CD4-positive, CD25-positive, alpha-beta regulatory T cell (primary cell): ENCODE measurements at regions not wholly inside any gene's neighbourhood (a gene's known extent, or its start where the extent isn't known, plus 50 kb on each side); places are given as distances from the start of the nearest gene placed in this dataset.
"Not testable (repeated sequence)": the region's sequence is repeated elsewhere in the genome, so short reads cannot be mapped to it uniquely, and the experiment has no call there.

Source experiments
- ATAC-seq, 2 donors: fragments of 150-1000 bp; cut with Tn5 transposase; one replicate each; pipeline ENCODE4 v1.10.0; 2021; ENCODE audit warnings: low read depth in 2 of 2, moderate number of reproducible peaks in 2 of 2, moderate library complexity in 1 of 2
- DNase-seq, 3 donors: peaks; one replicate each; pipeline versions ENCODE4 v3.0.0 to v3.0.0-alpha.2; 2012 to 2022; ENCODE audit warnings: mixed read lengths in 1 of 3
- H3K27ac ChIP-seq: one replicate; pipeline ENCODE4 v1.7.0; 2013; ENCODE audit warnings: mild to moderate bottlenecking, low read length; ENCODE audit not compliant: insufficient read depth, poor library complexity, severe bottlenecking
- H3K27me3 ChIP-seq: one replicate; pipeline ENCODE4 v1.7.0; 2013; ENCODE audit warnings: low read length; ENCODE audit not compliant: control insufficient read depth, insufficient read depth
- H3K36me3 ChIP-seq: one replicate; pipeline ENCODE4 v1.7.0; 2013; ENCODE audit warnings: mild to moderate bottlenecking, low read length, moderate library complexity; ENCODE audit not compliant: control insufficient read depth, insufficient read depth
- H3K4me1 ChIP-seq: 2 replicates; pipeline ENCODE4 v1.7.0; 2013; ENCODE audit warnings: mild to moderate bottlenecking, low read length; ENCODE audit not compliant: insufficient read depth, control insufficient read depth, poor library complexity, severe bottlenecking
- H3K4me3 ChIP-seq: one replicate; pipeline ENCODE4 v1.7.0; 2013; ENCODE audit warnings: low read depth, mild to moderate bottlenecking, low read length, moderate library complexity
- H3K9me3 ChIP-seq, 2 experiments: 1 replicate in 1 of 2; 2 replicates in 1 of 2; pipeline ENCODE4 v1.7.0; 2013; ENCODE audit warnings: low read length in 2 of 2, mild to moderate bottlenecking in 1 of 2, moderate library complexity in 1 of 2; ENCODE audit not compliant: control insufficient read depth in 2 of 2
- H3K27ac Mint-ChIP-seq, 3 donors: one replicate each; pipeline ENCODE4 v1.8.0; 2020 to 2022; ENCODE audit warnings: mild to moderate bottlenecking in 3 of 3, mixed read lengths in 3 of 3, moderate library complexity in 2 of 3
- H3K27me3 Mint-ChIP-seq: one replicate; pipeline ENCODE4 v1.8.0; 2022; ENCODE audit warnings: mild to moderate bottlenecking, mixed read lengths
- H3K36me3 Mint-ChIP-seq: one replicate; pipeline ENCODE4 v1.8.0; 2020; ENCODE audit warnings: mixed read lengths
- H3K4me1 Mint-ChIP-seq, 4 donors: one replicate each; pipeline ENCODE4 v1.8.0; 2020 to 2022; ENCODE audit warnings: mixed read lengths in 4 of 4, mild to moderate bottlenecking in 1 of 4
- H3K4me3 Mint-ChIP-seq, 4 donors: one replicate each; pipeline ENCODE4 v1.8.0; 2020 to 2022; ENCODE audit warnings: mild to moderate bottlenecking in 4 of 4, mixed read lengths in 4 of 4, moderate library complexity in 3 of 4
- H3K9me3 Mint-ChIP-seq, 7 donors: one replicate each; pipeline ENCODE4 v1.8.0; 2020 to 2022; ENCODE audit warnings: mixed read lengths in 7 of 7, mild to moderate bottlenecking in 3 of 7, moderate library complexity in 2 of 7

GRCh38 chr13:43965459-43965845, 85.7 kb downstream of the LACC1 start:
- no peaks in the 10 kb centered on the region for H3K36me3 Mint-ChIP-seq
- Histone ChIP-seq H3K4me1 (no peaks in the 10 kb centered on the region), H3K36me3 (no peaks in the 10 kb centered on the region)

GRCh38 chr13:43968251-43968942, 88.7 kb downstream of the LACC1 start:
- DNase-seq, H3K27me3 ChIP-seq, H3K27ac Mint-ChIP-seq, H3K4me3 Mint-ChIP-seq, H3K9me3 ChIP-seq, H3K36me3 ChIP-seq, H3K36me3 Mint-ChIP-seq, ATAC-seq, H3K9me3 Mint-ChIP-seq, H3K27ac ChIP-seq, H3K4me1 Mint-ChIP-seq, H3K4me3 ChIP-seq, H3K4me1 ChIP-seq, H3K27me3 Mint-ChIP-seq: not testable (repeated sequence)

More at GRCh38 chr13:43965459-43965845, 85.7 kb downstream of the LACC1 start:
- no peaks in the 10 kb centered on the region for H3K27me3 Mint-ChIP-seq
- H3K27ac Mint-ChIP-seq, result no peak overlapping the region
- H3K27me3 ChIP-seq, result no peaks in the 10 kb centered on the region
- no peaks in the 10 kb centered on the region for H3K9me3 ChIP-seq
- no peak for DNase-seq
- no peaks in the 10 kb centered on the region for H3K4me1 Mint-ChIP-seq
- no peak for ATAC-seq
- no peak overlapping the region for H3K27ac ChIP-seq
- peaks cover 0 to 1% (median 0%) of the 10 kb centered on the region in 7 donors for H3K9me3 Mint-ChIP-seq
- H3K4me3 Mint-ChIP-seq, result no peak overlapping the region
- H3K4me3 ChIP-seq, result no peak overlapping the region

- DNase-seq, H3K4me3 ChIP-seq, H3K4me1 ChIP-seq, H3K9me3 Mint-ChIP-seq, H3K9me3 ChIP-seq, H3K27me3 Mint-ChIP-seq, H3K27me3 ChIP-seq, ATAC-seq, H3K4me1 Mint-ChIP-seq, H3K27ac Mint-ChIP-seq, H3K27ac ChIP-seq, H3K4me3 Mint-ChIP-seq, H3K36me3 ChIP-seq, H3K36me3 Mint-ChIP-seq: not testable (repeated sequence)
Observed at GRCh38 chr13:43968943-43969690, 89.4 kb downstream of the LACC1 start.

- H3K4me3 ChIP-seq, H3K4me1 Mint-ChIP-seq, H3K9me3 ChIP-seq, H3K36me3 Mint-ChIP-seq, H3K9me3 Mint-ChIP-seq, H3K27me3 ChIP-seq, DNase-seq, H3K27ac ChIP-seq, H3K4me1 ChIP-seq, H3K27ac Mint-ChIP-seq, H3K27me3 Mint-ChIP-seq, H3K36me3 ChIP-seq, H3K4me3 Mint-ChIP-seq, ATAC-seq: not testable (repeated sequence)
Observed at GRCh38 chr13:43969919-43970318, 90.2 kb downstream of the LACC1 start.

GRCh38 chr13:43970520-43971242, 91.0 kb downstream of the LACC1 start:
- not testable (repeated sequence) for H3K27ac Mint-ChIP-seq, H3K4me1 ChIP-seq, H3K4me3 ChIP-seq, DNase-seq, H3K27me3 Mint-ChIP-seq, H3K27ac ChIP-seq, H3K36me3 ChIP-seq, ATAC-seq, H3K4me1 Mint-ChIP-seq, H3K27me3 ChIP-seq, H3K9me3 ChIP-seq, H3K4me3 Mint-ChIP-seq, H3K9me3 Mint-ChIP-seq, H3K36me3 Mint-ChIP-seq

- H3K36me3 Mint-ChIP-seq, H3K9me3 ChIP-seq, H3K27ac Mint-ChIP-seq, H3K9me3 Mint-ChIP-seq, H3K4me1 ChIP-seq, H3K4me3 ChIP-seq, H3K36me3 ChIP-seq, H3K4me1 Mint-ChIP-seq, H3K4me3 Mint-ChIP-seq, H3K27me3 Mint-ChIP-seq, ATAC-seq, H3K27me3 ChIP-seq, H3K27ac ChIP-seq, DNase-seq: not testable (repeated sequence)
Observed at GRCh38 chr13:43971324-43971723, 91.6 kb downstream of the LACC1 start.

GRCh38 chr13:43977911-43978310, 98.2 kb downstream of the LACC1 start:
- H3K27ac ChIP-seq, result no peak overlapping the region
- DNase-seq, result no peak
- H3K27me3 ChIP-seq, result peaks cover 2% of the 10 kb centered on the region
- H3K36me3 ChIP-seq, result no peaks in the 10 kb centered on the region
- Mint-ChIP-seq H3K9me3 (peaks cover 0 to 7% (median 3%) of the 10 kb centered on the region in 7 donors), H3K27ac (no peak overlapping the region), H3K4me1 (no peaks in the 10 kb centered on the region), H3K4me3 (no peak overlapping the region), H3K27me3 (peaks cover 14% of the 10 kb centered on the region), H3K36me3 (no peaks in the 10 kb centered on the region)
- H3K9me3 ChIP-seq, result no peaks in the 10 kb centered on the region
- H3K4me3 ChIP-seq, result no peak overlapping the region
- ATAC-seq, result no peak
- H3K4me1 ChIP-seq, result no peaks in the 10 kb centered on the region
